HG03354 (cell line): ENCODE measurements at regions not wholly inside any gene's neighbourhood (a gene's known extent, or its start where the extent isn't known, plus 50 kb on each side); places are given as distances from the start of the nearest gene placed in this dataset.

Source experiments
- ATAC-seq: cut with Tn5 transposase; IDR thresholded peaks from one replicate; pipeline ENCODE4 v1.9.1; 2021; ENCODE audit warnings: mild to moderate bottlenecking; ENCODE audit not compliant: unreplicated experiment, poor library complexity, severe bottlenecking

GRCh38 chr4:18923496-18924161 lies 902.1 kb upstream of the LCORL start:
- ATAC-seq, result no peak

GRCh38 chr4:18917689-18918088 lies 896.1 kb upstream of the LCORL start:
- no peak for ATAC-seq

GRCh38 chr4:18914182-18914581 lies 892.6 kb upstream of the LCORL start:
- no peak for ATAC-seq

- ATAC-seq, result no peak
Measured at GRCh38 chr4:18894928-18895327, 873.4 kb upstream of the LCORL start.

- no peak for ATAC-seq
Measured at GRCh38 chr4:18882468-18882867, 860.9 kb upstream of the LCORL start.

- no peak for ATAC-seq
Measured at GRCh38 chr4:18881556-18881955, 860.0 kb upstream of the LCORL start.

- ATAC-seq, result no peak
Measured at GRCh38 chr4:18880871-18881270, 859.3 kb upstream of the LCORL start.

GRCh38 chr4:18878561-18878960 lies 857.0 kb upstream of the LCORL start:
- no peak for ATAC-seq

GRCh38 chr4:18869166-18869565 lies 847.6 kb upstream of the LCORL start:
- no peak for ATAC-seq

- no peak for ATAC-seq
Measured at GRCh38 chr4:18860836-18861530, 839.4 kb upstream of the LCORL start.

- ATAC-seq, result no peak
Measured at GRCh38 chr4:18859468-18859867, 837.9 kb upstream of the LCORL start.

GRCh38 chr4:18858229-18858922 lies 836.8 kb upstream of the LCORL start:
- ATAC-seq, result no peak

GRCh38 chr4:18850867-18851266 lies 829.3 kb upstream of the LCORL start:
- no peak for ATAC-seq

- no peak for ATAC-seq
Measured at GRCh38 chr4:18847249-18847890, 825.8 kb upstream of the LCORL start.

GRCh38 chr4:18846313-18846712 lies 824.8 kb upstream of the LCORL start:
- ATAC-seq, result no peak

- ATAC-seq, result no peak
Measured at GRCh38 chr4:18844726-18845125, 823.2 kb upstream of the LCORL start.

GRCh38 chr4:18842431-18842830 lies 820.9 kb upstream of the LCORL start:
- ATAC-seq, result no peak

GRCh38 chr4:18840481-18840880 lies 818.9 kb upstream of the LCORL start:
- no peak for ATAC-seq

- ATAC-seq, result no peak
Measured at GRCh38 chr4:18816228-18816895, 794.8 kb upstream of the LCORL start.

GRCh38 chr4:18815779-18816173 lies 794.2 kb upstream of the LCORL start:
- no peak for ATAC-seq
